IPS DF 6.9 (cell line): ENCODE measurements at regions not wholly inside any gene's neighbourhood (a gene's known extent, or its start where the extent isn't known, plus 50 kb on each side); places are given as distances from the start of the nearest gene placed in this dataset.

Experiments
- DNase-seq: peaks from one replicate; pipeline ENCODE4 v3.0.0-alpha.2; 2013; ENCODE audit warnings: low read depth, low spot score
- H3K27ac ChIP-seq: one replicate; pipeline ENCODE4 v1.5.1; 2013; ENCODE audit warnings: low read length, control low read depth
- H3K27me3 ChIP-seq: 2 replicates; pipeline ENCODE4 v1.6.1; 2013; ENCODE audit warnings: mild to moderate bottlenecking, low read length; ENCODE audit not compliant: control insufficient read depth, insufficient read depth
- H3K36me3 ChIP-seq: 2 replicates; pipeline ENCODE4 v1.6.1; 2013; ENCODE audit warnings: low read length; ENCODE audit not compliant: control insufficient read depth, insufficient read depth
- H3K4me1 ChIP-seq: 2 replicates; pipeline ENCODE4 v1.6.1; 2013; ENCODE audit warnings: low read length; ENCODE audit not compliant: control insufficient read depth, insufficient read depth
- H3K4me3 ChIP-seq: 2 replicates; pipeline ENCODE4 v1.5.1; 2013; ENCODE audit warnings: mild to moderate bottlenecking, low read length
- H3K9me3 ChIP-seq: 2 replicates; pipeline ENCODE4 v1.6.1; 2013; ENCODE audit warnings: low read length, inconsistent platforms; ENCODE audit not compliant: control insufficient read depth, insufficient read depth
- WGBS: extraction: QIAGEN DNeasy Blood & Tissue Kit; methylation state at CpG from one replicate; pipeline ENCODE4 v1.1.7; 2013; ENCODE audit warnings: mixed read lengths, missing lambda C conversion rate; ENCODE audit not compliant: insufficient read length, insufficient coverage; 5-methylcytosine and 5-hydroxymethylcytosine counted together

DNA sequence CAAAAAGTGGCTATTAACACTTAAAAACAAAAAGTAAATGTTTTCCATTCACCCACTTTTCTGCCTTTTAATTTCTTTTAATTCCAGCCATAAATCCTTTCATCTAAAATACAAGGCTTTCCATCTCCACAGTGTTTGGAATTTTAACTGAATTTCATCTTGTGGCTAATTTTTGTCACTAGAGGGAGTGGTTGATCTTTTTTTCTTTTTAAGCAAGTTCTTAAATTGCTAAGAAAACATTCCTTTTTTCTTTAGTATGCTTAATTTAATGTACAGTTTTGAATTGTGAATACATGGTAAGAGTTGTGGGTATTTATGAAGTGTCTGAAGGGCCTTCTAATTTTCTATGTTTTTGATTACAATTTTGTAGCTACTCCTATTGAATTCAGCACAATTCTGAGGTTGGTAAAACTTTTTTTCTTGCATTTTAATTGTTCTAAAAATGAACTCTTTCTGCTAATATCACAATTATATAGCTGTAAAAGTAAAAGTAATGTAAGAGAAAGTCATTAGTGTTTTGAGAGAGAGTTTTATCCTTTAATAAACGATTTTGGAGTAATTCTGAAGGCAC is 54.9 kb upstream of the ANK3 start:
- Histone ChIP-seq H3K4me3 (no peak overlapping the region), H3K36me3 (no peaks in the 10 kb centered on the region), H3K9me3 (no peaks in the 10 kb centered on the region), H3K4me1 (peaks cover 2% of the 10 kb centered on the region; the same call in 1 of the 2 replicates), H3K27ac (no peak overlapping the region), H3K27me3 (no peaks in the 10 kb centered on the region; the same call in 1 of the 2 replicates)
- WGBS = no CpG with 5 or more reads among the region's 1 CpG
- no peak for DNase-seq

DNA sequence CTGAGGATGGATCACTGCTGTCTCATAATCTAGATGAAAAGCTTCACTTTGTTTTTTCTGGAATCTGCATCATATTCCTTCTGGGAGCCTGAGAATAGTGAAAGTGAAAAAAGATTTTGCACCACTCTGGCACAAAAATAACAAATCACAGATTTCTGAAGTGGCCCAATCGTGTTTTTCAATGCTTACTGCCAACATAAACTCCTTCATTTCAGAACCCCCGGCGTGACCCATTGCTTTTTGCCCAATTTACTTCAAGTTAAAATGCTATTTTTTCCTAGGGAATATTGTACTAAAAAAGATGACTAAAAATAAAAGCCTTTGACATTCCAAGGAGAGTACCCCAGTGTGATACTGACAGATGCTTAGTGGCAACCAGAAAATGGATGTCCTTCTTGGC is 53.7 kb upstream of the ANK3 start:
- DNase-seq = no peak
- no peaks in the 10 kb centered on the region; the same call in 1 of the 2 replicates for H3K27me3 ChIP-seq
- H3K27ac ChIP-seq = no peak overlapping the region
- peaks cover 2% of the 10 kb centered on the region; the same call in 1 of the 2 replicates for H3K4me1 ChIP-seq
- no peak overlapping the region for H3K4me3 ChIP-seq
- WGBS = no CpG with 5 or more reads among the region's 3 CpGs
- no peaks in the 10 kb centered on the region for H3K9me3 ChIP-seq
- H3K36me3 ChIP-seq = no peaks in the 10 kb centered on the region

DNA sequence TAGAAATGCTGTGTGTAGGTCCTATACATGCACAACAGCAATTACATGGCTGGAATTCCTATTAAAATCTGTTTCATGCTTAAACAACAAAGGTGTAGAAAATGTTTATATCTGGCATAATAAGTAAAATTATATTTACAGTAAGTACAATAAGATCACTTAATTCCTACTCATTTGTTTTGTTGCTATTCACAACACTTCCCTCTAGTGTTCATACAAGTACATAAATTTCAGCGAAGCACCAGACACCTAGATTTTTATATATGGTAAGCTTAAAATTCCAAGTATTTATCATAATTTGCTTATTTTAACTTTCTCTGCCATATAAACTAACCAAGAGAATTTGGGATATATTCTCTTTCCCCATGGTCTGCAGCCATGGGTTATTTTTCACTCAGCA is 51.8 kb upstream of the ANK3 start:
- DNase-seq = no peak
- no peaks in the 10 kb centered on the region for H3K9me3 ChIP-seq
- WGBS = no CpG with 5 or more reads among the region's 1 CpG

DNA sequence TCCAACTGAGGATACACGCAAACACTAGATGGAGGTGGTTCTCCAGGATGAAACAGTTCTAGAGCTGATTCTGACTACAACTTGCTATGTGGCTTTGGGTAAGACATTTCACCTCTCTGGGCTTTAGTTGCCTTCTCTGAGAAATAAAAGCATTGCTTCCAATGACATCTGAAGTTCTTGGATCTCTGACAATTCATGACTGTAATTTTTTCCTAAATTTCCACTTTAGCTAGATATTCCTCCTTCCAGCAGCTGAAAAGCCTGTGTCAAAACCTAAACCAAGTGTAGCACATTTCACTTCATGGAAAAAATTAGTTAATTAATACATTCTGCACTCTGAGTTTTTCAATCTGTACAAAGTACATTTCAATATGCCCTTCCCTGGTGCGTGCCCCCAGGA is 50.0 kb upstream of the ANK3 start:
- H3K4me3 ChIP-seq = no peak overlapping the region
- no peaks in the 10 kb centered on the region for H3K4me1 ChIP-seq
- no CpG with 5 or more reads among the region's 2 CpGs for WGBS
- no peaks in the 10 kb centered on the region; the same call in 1 of the 2 replicates for H3K27me3 ChIP-seq
- no peak for DNase-seq
- H3K27ac ChIP-seq = no peak overlapping the region
- H3K9me3 ChIP-seq = no peaks in the 10 kb centered on the region
- H3K36me3 ChIP-seq = no peaks in the 10 kb centered on the region

More for the DNA sequence above, 51.8 kb upstream of the ANK3 start:
- H3K27me3 ChIP-seq = no peaks in the 10 kb centered on the region; the same call in 1 of the 2 replicates
- no peak overlapping the region for H3K27ac ChIP-seq
- H3K4me3 ChIP-seq = no peak overlapping the region
- peaks cover 2% of the 10 kb centered on the region; the same call in 1 of the 2 replicates for H3K4me1 ChIP-seq
- H3K36me3 ChIP-seq = no peaks in the 10 kb centered on the region
